ENCODE measurements at regions not wholly inside any gene's neighbourhood (a gene's known extent, or its start where the extent isn't known, plus 50 kb on each side); places are given as distances from the start of the nearest gene placed in this dataset.

DNA sequence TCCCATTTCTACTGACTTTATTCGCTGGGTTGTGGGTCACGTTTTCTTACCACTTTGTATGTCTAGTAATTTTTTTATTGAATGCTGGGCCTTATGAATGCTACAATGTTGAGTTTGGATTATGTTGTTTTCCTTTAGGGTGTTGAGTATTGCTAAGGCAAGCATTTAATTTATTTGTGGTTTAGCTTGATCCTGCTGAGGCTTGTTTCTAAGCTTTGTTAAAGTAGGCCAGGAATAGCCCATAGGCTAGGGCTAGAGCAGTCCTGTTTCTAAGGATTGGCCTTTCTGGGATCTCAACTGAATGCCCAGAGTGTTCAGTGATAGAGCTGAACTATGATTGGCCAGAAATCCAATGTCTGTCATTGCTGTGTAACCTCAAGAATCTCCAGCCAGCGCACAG lies 56.1 kb upstream of the LDLRAD3 start:
- Histone ChIP-seq H3K4me2 (replicated peaks; ENCODE audit: extremely low read depth, low read length, poor library complexity, severe bottlenecking) (no peak overlapping the region), H3K4me1 (ENCODE audit: control insufficient read depth in 1 of 2, insufficient read depth in 2 of 2, low read length in 2 of 2) (no peaks in the 10 kb centered on the region), H3K4me3 (replicated peaks in 1 of 3; ENCODE audit: low read depth in 2 of 3, low read length in 3 of 3) (no peak overlapping the region), H3K27ac (ENCODE audit: low read depth in 1 of 2, low read length in 2 of 2) (no peak overlapping the region), H2AFZ (ENCODE audit: insufficient read depth, low read depth, low read length, poor library complexity, severe bottlenecking) (no peak overlapping the region), H3K9me3 (replicated peaks in 1 of 2; ENCODE audit: control insufficient read depth in 1 of 2, insufficient read depth in 1 of 2, low read length in 2 of 2) (no peaks in the 10 kb centered on the region), H3K9ac (ENCODE audit: insufficient read depth, low read length, poor library complexity, severe bottlenecking) (no peak overlapping the region), H3K36me3 (replicated peaks in 1 of 2; ENCODE audit: control insufficient read depth in 1 of 2, insufficient read depth in 2 of 2, low read length in 2 of 2) (no peaks in the 10 kb centered on the region), H4K20me1 (ENCODE audit: insufficient read depth, low read length) (no peaks in the 10 kb centered on the region), H3K79me2 (ENCODE audit: insufficient read depth, low read length) (no peaks in the 10 kb centered on the region), H3K27me3 (ENCODE audit: control insufficient read depth in 2 of 2, insufficient read depth in 2 of 2, low read length in 2 of 2) (no peaks in the 10 kb centered on the region)
- 100% methylated on average over 1 of the region's 3 CpGs for WGBS (ENCODE audit: insufficient coverage)
- H3K27ac Mint-ChIP-seq = no peak overlapping the region
- DNase-seq = no peak
- TF ChIP-seq, protein P1, sequence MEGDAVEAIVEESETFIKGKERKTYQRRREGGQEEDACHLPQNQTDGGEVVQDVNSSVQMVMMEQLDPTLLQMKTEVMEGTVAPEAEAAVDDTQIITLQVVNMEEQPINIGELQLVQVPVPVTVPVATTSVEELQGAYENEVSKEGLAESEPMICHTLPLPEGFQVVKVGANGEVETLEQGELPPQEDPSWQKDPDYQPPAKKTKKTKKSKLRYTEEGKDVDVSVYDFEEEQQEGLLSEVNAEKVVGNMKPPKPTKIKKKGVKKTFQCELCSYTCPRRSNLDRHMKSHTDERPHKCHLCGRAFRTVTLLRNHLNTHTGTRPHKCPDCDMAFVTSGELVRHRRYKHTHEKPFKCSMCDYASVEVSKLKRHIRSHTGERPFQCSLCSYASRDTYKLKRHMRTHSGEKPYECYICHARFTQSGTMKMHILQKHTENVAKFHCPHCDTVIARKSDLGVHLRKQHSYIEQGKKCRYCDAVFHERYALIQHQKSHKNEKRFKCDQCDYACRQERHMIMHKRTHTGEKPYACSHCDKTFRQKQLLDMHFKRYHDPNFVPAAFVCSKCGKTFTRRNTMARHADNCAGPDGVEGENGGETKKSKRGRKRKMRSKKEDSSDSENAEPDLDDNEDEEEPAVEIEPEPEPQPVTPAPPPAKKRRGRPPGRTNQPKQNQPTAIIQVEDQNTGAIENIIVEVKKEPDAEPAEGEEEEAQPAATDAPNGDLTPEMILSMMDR (IDR thresholded peaks at IDR 0.05) = no peak
- no peak overlapping the region for H3K4me3 Mint-ChIP-seq
- intact Hi-C loops (cut with micrococcal nuclease) = no loop called here
- H3K9me3 Mint-ChIP-seq = peaks cover 0 to 2% (median 0%) of the 10 kb centered on the region in 7 donors
- H3K36me3 Mint-ChIP-seq = no peaks in the 10 kb centered on the region
- no peaks in the 10 kb centered on the region for H3K4me1 Mint-ChIP-seq
- H3K27me3 Mint-ChIP-seq (ENCODE audit: low read depth in 3 of 3) = peaks cover 2 to 6% (median 6%) of the 10 kb centered on the region in 3 donors

DNA sequence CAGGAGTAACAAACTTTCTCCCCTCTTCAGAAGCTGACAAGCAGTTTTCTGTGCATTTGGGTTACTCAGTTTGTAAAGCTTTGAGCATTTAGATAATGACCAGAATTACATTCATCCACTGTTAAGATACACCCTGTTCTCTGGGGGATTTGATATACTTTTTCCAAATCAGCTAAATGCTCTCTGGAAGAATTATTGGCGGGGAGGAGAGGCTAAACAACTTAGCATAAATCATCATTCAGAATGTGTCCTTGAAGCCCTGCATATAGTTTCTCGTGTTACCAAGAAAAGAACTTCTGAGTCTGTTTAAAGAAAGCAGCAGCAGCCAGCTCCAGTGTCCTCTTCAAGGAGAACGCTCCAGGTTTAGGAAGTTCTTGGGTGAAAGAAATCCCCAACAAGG lies 54.9 kb upstream of the LDLRAD3 start:
- Histone ChIP-seq H3K4me1 (ENCODE audit: control insufficient read depth in 1 of 2, insufficient read depth in 2 of 2, low read length in 2 of 2) (no peaks in the 10 kb centered on the region), H3K27ac (ENCODE audit: low read depth in 1 of 2, low read length in 2 of 2) (no peak overlapping the region), H3K27me3 (ENCODE audit: control insufficient read depth in 2 of 2, insufficient read depth in 2 of 2, low read length in 2 of 2) (no peaks in the 10 kb centered on the region), H3K4me2 (replicated peaks; ENCODE audit: extremely low read depth, low read length, poor library complexity, severe bottlenecking) (no peak overlapping the region), H3K79me2 (ENCODE audit: insufficient read depth, low read length) (no peaks in the 10 kb centered on the region), H4K20me1 (ENCODE audit: insufficient read depth, low read length) (no peaks in the 10 kb centered on the region), H3K4me3 (replicated peaks in 1 of 3; ENCODE audit: low read depth in 2 of 3, low read length in 3 of 3) (no peak overlapping the region), H3K9me3 (replicated peaks in 1 of 2; ENCODE audit: control insufficient read depth in 1 of 2, insufficient read depth in 1 of 2, low read length in 2 of 2) (no peaks in the 10 kb centered on the region), H3K36me3 (replicated peaks in 1 of 2; ENCODE audit: control insufficient read depth in 1 of 2, insufficient read depth in 2 of 2, low read length in 2 of 2) (no peaks in the 10 kb centered on the region), H3K9ac (ENCODE audit: insufficient read depth, low read length, poor library complexity, severe bottlenecking) (no peak overlapping the region), H2AFZ (ENCODE audit: insufficient read depth, low read depth, low read length, poor library complexity, severe bottlenecking) (no peak overlapping the region)
- Mint-ChIP-seq H3K9me3 (peaks cover 0 to 2% (median 0%) of the 10 kb centered on the region in 7 donors), H3K4me3 (no peak overlapping the region), H3K27ac (no peak overlapping the region), H3K36me3 (no peaks in the 10 kb centered on the region), H3K27me3 (ENCODE audit: low read depth in 3 of 3) (peaks cover 1 to 6% (median 2%) of the 10 kb centered on the region in 3 donors), H3K4me1 (no peaks in the 10 kb centered on the region)
- TF ChIP-seq, protein P1 (IDR thresholded peaks at IDR 0.05) = no peak
- no peak for DNase-seq
- intact Hi-C loops (cut with micrococcal nuclease) = no loop called here
- WGBS (ENCODE audit: insufficient coverage) = no CpG with 5 or more reads among the region's 3 CpGs
